NCI-H69 (cell line): ENCODE measurements at regions not wholly inside any gene's neighbourhood (a gene's known extent, or its start where the extent isn't known, plus 50 kb on each side); places are given as distances from the start of the nearest gene placed in this dataset.

ENCODE experiments used
- DNase-seq: peaks from one replicate; lab custom pipeline; 2025; lab: John Stamatoyannopoulos, UW

DNA sequence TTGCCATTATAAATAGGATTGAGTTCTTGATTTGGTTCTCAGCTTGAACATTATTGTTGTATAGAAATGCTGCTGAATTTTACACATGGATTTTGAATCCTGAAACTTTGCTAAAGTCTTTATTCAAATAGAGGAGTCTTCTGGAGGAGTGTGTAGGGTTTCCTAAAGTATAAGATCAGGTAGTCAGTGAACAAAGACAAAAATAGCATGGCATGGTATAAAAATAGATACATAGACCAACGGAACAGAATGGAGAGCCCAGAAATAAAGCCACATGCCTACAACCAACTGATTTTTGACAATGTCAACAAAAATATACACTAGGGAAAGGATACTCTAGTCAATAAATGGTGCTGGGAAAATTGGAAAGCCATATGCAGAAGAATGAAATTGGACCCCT lies 740.1 kb downstream of the QKI start:
- DNase-seq, result no peak

DNA sequence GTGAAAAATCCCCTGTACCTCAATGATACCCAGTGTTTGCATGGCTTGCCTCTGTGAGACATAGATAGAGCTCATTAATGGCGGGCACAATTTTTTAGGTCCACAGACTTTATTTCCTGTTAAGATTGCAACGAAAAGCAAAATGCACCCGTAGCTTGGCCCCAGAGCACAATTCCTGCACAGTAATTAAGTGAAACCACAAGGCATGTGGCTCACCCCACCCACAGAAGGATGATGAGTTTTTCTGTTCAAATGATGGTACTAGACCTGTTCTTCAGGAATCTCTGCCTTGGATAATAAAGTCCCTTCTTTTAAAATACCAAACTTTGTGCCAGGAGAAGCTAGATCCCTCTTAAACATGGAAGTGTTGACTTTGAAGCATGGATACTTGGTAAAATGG lies 738.1 kb downstream of the QKI start:
- DNase-seq, result no peak

DNA sequence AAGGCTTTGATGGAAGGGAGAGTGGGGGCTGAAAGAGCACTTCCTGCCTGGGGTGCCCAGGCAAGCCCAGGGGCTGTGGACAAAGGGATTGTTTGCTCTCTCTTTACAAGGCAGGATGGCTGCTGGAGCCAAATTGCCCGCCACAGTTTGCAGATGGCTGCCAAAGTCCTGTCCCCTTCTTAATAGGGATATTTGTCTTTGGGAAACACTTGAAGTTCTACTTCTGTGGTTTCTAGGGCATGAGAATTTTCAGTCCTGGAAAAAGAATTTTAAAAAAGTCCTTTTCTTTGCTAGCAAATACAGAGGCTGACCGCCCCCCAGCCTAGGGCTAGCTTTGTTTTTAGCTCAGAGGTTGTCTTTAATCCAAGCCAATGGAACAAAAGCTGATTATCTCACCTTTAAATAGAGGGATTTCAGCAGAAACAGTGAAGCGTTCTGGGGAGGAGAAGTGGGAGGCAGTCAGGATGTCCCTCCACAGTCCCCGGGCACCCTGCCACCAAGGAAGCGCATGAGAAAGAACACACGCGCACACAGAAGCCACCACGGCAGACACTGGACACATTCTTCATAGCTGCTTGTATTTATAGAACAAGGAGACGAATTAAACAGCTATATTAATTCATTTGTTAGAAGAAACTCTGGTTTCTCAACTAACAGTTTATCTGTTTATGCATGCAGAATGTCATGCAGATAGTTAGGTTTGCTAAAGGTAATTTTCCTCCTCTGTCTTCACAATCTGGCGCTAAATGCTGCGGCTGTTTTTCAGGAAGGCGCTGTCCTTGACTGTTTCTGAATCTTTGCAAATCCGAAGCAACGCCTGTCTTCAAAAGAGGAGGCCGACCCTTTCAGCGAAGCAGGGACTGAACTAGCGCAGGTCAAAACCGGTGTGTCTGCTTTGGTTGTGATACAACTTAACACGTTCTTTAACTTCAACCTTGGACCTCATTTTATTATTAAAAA lies 736.9 kb downstream of the QKI start:
- DNase-seq, result peak; percentile 94

DNA sequence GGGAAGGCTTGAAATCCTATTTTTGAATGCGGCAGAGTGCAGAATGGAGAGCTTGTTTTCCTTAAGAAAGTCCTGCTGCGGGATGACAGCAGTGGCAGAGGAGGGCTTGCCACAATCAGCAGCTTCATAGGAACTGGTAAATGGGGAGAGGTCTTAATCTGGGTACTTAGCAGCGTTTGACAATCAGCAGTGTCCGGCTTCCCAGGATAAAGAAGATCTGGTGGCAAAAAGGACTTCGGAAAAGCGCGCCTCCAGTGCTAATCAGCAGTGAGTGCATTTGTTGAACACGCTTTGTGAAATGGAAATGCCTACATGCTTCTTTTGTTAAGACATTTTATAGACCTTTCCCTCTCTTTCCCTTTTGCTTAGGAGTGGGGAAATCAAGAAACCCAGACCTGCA lies 735.7 kb downstream of the QKI start:
- no peak for DNase-seq

DNA sequence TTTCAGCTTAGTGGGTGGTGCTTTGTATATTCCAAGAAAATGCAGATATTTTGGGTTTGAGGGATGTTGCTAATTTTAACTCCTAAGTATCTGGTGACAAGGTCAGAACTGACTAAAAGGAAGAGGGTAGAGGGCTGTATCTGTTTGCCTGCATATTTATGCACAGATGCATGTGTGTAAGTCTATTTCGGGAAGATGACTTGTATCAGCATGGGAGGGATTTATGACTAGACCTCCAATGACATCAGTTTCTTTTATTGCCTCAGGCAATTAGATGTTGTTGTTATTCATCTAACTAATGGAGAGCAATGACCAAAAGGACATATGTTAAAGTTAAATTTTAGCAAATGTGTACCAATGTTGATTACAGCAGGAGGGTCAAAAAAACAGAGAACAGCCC lies 734.3 kb downstream of the QKI start:
- DNase-seq, result no peak

DNA sequence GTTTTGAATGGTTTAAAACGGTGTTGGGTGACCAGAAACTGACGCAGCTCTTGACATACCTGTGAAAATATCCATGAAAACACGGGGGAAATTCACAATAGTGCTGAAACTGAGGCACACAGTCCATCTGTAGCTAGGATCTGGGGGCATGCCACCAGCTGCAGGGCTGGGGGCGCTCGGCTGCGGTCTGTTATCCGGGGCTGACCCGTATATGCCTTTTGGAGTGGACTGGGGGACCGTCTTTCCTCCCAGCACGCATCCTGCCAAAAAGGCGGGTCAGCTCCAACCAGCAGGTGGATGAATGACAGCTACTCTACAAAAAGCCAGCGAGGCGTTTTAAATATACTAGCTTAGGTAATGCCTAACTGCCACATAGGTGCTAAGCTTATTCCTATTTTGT lies 729.8 kb downstream of the QKI start:
- DNase-seq, result no peak

DNA sequence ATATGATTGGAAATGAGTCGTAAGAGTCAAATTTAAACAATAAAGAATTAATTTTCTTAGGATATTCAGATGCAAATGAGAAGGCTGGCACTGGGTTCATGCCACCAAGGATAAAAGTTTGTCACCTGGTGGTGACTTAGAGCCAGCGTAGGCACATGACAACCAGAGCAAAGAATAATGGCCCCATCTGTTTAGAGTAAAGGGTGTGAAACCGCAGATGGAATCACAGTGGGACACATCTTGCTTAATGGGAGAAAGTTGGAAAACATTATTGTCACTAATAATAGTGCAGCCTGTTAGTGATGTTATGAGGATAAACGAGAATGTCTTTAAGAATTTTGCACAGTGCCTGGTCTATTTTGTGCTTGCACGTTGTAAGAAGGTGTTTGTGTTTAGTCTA lies 727.8 kb downstream of the QKI start:
- peak; percentile 90 for DNase-seq

DNA sequence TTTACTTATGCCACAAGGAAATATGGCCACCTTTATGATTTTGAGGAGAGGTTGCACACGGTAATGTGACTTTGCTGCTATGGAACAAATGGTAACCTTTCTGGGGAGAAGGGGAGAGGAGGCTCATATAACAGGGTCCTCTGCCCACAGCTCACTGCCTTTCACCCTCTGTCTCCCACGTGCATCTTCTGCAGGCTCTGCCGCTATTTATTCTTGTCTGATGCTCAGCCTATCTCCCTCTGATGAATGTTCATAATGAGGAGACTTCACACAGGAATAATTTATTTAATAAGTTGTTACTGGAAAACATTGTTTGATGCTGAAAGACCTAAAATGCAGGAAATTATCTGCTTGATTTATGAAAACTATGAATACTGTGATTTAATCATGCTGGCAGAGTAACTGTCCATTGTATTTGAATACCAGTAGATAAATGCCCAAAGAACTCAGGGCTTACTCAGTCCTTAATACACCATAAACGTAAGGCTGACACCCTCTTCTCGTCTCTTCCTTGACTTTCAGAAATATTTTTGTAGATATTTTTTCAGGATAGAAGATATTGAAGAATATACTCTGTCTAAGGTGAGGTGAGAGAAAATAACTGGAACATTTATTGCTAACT lies 721.1 kb downstream of the QKI start:
- no peak for DNase-seq

DNA sequence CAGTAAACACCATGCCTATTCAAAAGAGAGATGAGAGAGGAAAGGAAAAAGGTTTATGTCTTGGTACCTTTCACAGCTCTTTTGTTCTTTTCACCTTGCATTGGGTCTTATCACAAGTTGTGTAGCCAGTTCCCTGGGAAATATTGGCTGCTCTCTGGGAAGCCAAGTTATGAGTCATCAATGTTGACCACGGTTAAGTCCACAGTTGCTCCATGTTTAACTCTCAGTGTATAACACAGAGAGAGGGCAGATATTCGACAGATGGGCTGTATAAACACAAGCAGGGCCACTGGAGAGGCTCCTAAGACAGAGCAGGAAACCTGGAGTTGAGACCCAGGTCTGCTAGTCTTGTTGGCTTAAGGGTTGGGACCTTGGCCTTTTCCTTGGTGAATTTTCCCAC lies 718.6 kb downstream of the QKI start:
- DNase-seq, result peak; percentile 86

DNA sequence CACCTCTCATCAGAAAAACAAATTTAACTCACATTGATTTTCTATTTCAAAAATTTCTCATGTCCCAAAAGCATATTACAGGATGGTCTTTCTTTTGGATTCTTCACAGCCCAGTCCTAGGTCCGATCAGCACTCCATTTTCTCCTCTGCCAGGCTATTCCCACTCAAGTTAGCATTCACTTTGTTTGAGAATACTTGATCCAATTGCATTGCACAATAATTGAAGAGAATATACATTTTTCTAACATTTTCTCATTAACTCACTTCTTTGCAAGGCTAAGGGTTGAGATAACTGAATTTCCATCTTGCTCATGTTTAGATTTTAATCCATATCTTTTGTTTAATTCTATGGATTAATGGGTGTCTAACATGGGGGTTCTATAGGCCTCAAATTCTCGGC lies 716.1 kb downstream of the QKI start:
- DNase-seq, result no peak

DNA sequence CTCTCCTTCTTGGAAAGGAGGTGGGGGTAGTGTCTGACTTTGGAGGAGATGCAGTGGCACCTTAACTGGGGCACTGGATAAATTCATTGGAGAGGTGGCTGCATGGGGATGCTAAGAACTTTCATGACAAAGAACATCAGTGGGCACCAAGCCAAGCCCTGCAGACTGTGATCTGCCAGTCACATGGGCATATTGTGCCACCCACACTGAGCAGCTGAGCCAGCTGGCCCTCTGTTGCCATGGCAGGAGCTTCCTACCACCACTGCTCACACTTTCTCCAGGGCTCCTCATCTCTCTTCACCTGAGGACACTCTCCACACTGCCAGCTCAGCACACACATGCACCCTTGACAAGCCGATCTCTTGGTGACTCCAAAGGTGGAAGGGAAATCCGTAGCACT lies 715.6 kb downstream of the QKI start:
- peak; percentile 88 for DNase-seq

DNA sequence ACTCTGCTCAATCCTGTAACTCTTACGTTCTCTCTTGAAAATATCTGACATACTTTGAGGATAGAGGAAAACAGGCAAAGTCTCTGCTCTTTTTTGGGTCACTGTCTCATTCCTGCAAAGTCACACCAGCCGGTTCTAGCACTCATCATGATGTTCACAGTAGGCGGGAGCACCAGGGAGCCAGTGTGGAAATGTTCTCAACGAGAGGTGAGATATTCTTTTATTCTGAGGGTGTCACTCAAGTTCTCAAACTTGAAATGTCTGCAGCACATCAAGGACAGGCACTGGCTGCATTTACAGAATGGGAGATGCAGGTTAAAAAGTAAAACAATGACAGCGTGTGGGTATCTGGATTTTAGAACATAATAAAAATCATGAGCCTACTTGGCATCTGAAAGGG lies 714.7 kb downstream of the QKI start:
- no peak for DNase-seq

DNA sequence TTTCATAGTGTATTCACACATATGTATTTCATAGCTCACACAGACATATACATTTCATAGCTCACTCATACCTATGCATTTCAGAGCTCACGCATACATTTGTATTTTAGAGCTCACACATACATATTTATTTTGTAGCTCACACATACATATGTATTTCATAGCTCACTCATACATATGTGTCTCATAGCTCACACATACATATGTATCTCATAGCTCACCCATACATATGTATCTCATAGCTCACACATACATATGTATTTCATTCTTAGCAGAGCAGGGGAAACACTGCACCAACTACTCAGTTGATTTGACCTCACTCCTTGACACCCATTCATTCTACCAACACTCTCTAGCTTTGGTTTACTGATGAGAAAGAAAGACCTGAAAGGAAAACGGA lies 713.6 kb downstream of the QKI start:
- no peak for DNase-seq

DNA sequence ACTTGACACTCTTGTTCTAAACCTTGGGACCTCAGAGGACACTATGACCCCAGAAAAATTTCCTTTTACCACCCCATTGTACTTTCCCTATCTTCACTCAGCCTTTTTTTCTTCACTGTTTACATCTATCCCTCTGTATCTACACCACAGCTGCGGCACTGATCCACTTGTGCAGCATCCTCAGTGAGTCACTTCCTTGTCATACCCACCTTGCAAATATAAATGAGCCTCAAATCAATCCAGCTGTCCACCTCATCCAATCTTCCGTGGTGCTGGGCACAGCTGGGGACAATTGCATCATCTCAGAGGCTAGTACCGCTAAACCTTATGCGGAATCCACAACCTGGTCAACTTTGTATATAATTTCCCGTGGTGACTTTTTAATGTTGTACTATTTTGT lies 710.5 kb downstream of the QKI start:
- no peak for DNase-seq

DNA sequence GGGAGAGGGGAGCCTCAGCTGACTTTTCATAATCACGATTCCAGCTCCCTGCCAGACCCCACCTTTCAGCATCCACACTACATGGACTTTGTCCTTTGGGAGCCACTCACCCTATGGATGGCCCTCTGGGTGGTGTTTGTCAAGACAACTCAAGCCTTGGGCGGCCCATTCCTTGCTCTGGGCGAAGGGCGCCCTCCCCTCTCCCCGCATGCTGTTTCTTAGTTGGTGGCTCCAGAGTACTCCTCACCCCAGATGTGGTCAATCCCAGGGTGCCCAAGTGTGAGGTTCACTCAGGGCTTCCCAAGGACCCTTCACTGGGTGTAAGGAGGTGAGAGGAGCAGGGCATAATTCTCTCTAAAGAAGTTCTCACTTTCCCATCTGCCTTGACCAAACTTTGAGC lies 710.0 kb downstream of the QKI start:
- DNase-seq, result no peak

DNA sequence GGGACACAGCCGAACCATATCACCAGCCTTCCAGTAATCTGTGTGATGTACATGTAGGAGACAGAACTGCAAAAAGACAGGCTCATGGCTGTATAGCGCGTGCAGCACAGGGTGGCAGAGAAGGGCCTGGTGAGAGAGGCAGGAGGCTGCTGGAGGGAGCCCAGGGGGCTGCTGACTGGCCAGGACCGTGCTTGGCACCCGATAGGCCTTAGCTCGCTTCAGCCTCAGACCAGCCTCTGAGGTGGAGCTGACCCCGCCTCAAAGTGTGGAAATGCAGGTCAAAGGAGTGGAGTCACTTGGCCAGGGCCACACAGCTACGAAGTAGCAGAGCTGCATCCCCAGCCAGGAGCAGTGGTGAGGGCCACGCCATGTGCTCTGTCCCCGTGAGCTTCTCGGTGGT lies 707.6 kb downstream of the QKI start:
- no peak for DNase-seq

DNA sequence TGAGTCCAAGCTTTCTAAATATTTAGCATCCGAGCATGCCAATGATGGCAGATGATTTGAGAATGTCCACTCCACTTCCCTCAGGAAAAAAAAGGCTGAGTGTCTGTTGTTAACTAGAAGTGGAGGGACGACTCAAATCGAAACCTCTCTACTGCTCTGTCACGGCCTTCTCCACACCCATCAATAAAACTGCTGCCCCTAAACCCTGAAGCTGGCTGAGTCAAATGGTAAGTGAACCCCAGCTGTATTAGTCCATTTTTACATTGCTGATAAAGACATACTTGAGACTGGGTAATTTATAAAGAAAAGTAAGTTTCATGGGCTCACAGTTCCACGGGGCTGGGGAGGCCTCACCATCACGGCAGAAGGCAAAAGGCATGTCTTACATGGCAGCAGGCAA lies 707.0 kb downstream of the QKI start:
- DNase-seq, result no peak

DNA sequence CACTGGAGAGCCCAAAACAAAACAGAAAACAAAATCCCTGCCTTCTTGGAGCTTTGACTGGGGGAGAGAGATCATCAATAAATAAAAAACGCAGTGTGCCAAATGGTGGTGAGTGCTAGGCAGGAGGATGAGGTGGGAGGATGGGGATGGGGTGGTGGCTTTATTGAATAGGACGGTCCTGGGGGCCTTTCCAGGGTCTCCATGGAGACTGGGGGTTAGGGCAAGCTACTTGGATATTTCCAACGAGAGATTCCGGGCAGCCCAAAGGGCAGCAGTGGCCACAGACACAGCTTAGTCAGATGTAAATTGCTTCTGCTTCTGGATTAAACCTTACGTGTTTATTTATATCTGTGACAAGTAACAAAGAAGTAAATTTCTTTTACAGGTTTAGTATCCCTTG lies 700.1 kb downstream of the QKI start:
- no peak for DNase-seq

DNA sequence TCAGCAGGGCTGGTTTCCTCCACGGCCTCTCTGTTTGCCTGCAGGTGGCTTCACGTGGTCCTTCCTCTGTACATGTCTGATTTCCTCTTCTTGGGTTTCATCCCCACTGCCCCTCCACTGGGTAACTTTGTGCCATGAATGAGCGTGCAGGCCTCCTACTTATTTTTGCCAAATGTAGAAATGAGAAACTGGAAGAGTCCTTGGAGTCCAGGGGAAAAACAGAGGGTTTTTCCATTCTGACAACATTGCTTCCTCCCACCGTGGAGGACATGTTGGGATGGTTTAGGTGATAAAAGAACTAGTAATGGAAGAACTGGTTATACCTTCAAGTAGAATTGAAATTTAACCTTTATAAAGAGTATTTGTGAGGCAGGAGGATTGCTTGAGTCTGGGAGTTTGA lies 699.5 kb downstream of the QKI start:
- no peak for DNase-seq

DNA sequence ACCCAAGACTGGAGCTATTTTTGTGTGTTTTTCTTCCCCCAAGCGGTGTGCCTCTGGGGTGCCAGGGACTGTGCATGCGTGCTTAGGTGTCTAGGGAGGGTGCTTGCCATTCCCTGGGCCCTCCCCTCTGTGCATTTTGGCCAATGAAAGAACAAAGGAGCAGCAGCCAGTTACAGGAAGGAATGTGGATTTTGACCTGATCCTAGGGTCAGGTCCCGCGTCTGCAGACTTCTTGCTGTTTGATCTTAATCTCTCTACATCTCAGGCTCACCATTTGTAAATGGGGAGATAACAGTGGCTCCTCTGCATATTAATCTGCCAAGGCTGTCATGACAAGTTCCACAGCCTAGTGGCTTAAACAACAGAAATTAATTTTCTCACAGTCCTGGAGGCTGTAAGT lies 699.1 kb downstream of the QKI start:
- no peak for DNase-seq

DNA sequence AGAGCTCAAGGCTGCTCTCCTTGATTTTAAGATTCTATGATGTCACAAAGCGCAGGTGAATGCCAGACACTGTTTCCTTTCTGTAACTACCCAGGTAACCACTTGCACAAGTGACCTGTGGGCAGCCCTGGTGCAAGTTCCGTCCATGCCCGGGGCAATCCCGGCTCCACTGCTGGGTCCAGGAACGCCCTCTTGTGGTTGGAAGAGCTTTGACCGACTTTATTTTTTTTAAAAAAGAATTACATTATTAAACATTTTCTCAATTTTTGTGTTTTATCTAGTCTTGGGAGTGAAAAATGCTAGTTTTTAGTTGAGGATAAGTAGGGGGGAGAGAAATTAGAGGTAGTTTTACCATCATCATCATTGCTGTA lies 695.2 kb downstream of the QKI start:
- peak; percentile 28 for DNase-seq

DNA sequence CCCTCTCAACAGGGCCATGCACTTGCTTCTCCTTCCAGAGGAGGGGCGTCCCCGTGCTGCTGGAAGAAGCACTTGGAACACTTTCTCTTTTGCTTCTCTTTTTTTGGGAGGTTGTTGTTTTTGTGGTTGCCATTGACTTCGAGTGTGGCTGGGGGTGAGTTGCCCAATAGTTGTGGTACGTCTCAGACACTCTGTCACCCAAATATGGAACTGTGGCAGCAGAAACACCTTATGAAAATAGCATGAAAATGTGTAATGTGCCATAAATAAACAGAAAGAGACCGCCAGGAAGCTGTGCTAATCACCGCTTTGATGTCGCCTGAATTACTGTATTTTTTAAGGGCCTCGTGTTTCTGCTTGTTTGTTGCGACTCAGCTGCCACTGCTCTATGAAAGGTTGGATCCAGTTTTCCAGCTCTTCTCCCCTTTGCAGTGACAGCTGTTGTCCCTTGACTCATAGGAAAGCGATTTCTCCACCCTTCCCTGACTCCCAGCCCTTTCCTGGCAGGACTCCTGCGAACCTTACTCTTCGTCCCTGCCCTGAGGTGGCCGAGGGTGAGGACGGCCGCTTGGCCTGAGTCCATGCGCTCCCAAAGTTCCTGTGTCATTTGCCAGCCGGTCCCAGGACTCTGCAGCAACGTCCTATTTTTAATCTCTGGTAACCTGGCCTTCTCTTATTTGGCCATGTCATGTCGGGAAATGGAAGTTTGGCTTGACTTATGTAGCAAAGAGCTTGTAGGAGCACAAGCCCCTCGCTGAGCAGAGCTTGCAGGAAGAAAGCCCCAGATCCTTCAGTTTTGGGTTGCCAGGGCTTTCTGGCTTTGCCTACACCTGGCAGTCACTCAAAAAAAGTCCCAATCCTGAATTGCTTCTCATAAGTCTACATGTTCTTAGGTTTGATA lies 694.6 kb downstream of the QKI start:
- no peak for DNase-seq

DNA sequence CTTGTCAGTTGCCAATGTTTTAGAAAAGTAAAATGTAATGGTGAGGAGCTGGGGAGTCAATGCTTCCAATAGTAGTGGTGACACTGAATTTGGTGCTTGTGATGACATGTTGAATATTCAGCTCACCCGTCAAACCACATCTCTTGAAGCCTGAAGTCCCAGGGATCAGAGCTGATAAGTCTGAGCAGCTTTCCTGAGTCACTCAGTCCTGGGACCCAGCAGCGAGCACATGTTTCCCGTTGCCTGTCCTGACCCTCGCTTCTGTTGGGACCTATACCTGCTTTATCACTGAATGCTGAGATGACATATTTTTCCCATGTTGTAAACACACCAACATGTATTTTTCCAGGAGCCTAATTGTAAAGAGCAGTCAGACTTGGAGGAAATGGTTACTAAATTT lies 693.6 kb downstream of the QKI start:
- no peak for DNase-seq
